SH-SY5Y (cell line): ENCODE measurements at regions not wholly inside any gene's neighbourhood (a gene's known extent, or its start where the extent isn't known, plus 50 kb on each side); places are given as distances from the start of the nearest gene placed in this dataset.

Experiments used
- GATA2 ChIP-seq: IDR thresholded peaks from 2 replicates; pipeline ENCODE4 v1.6.1; 2011; ENCODE audit warnings: mild to moderate bottlenecking, low read depth, low read length
- GATA3 ChIP-seq: IDR thresholded peaks from 2 replicates; pipeline ENCODE4 v1.6.1; 2011; ENCODE audit warnings: low read depth, mild to moderate bottlenecking, low read length, moderate library complexity

- TF ChIP-seq GATA2 (no peak), GATA3 (no peak)
Observed at GRCh38 chr6:134607411-134607810, 289.5 kb upstream of the SGK1 start.
